ENCODE measurements at regions not wholly inside any gene's neighbourhood (a gene's known extent, or its start where the extent isn't known, plus 50 kb on each side); places are given as distances from the start of the nearest gene placed in this dataset.
"Not testable (repeated sequence)": the region's sequence is repeated elsewhere in the genome, so short reads cannot be mapped to it uniquely, and the experiment has no call there.

GRCh38 chr4:187666697-187667494 is 328.7 kb upstream of the ZFP42 start:
- H3K4me3 ChIP-seq (ENCODE audit: low read depth, low read length) = no peak overlapping the region
- peak; percentile 29 for TF ChIP-seq CTCF (IDR thresholded peaks at IDR 0.05; ENCODE audit: control insufficient read depth, extremely low read depth, insufficient read depth)
- no peak for DNase-seq (ENCODE audit: low read depth)

GRCh38 chr4:187668526-187669082 is 327.0 kb upstream of the ZFP42 start:
- no peak overlapping the region for H3K4me3 ChIP-seq (ENCODE audit: low read depth, low read length)
- no peak for DNase-seq (ENCODE audit: low read depth)
- TF ChIP-seq CTCF (IDR thresholded peaks at IDR 0.05; ENCODE audit: control insufficient read depth, extremely low read depth, insufficient read depth) = no peak

GRCh38 chr4:187671521-187671920 is 324.1 kb upstream of the ZFP42 start:
- DNase-seq (ENCODE audit: low read depth); H3K4me3 ChIP-seq (ENCODE audit: low read depth, low read length): not testable (repeated sequence)
- TF ChIP-seq CTCF (IDR thresholded peaks at IDR 0.05; ENCODE audit: control insufficient read depth, extremely low read depth, insufficient read depth) = 0 out of 2 replicates have a peak, but pooled peaks have one; percentile 2

- DNase-seq (ENCODE audit: low read depth) = not testable (repeated sequence)
Measured at GRCh38 chr4:187671958-187672357, 323.6 kb upstream of the ZFP42 start.

GRCh38 chr4:187672526-187672925 is 323.0 kb upstream of the ZFP42 start:
- H3K4me3 ChIP-seq (ENCODE audit: low read depth, low read length); DNase-seq (ENCODE audit: low read depth): not testable (repeated sequence)

More at GRCh38 chr4:187671958-187672357, 323.6 kb upstream of the ZFP42 start:
- not testable (repeated sequence) for H3K4me3 ChIP-seq (ENCODE audit: low read depth, low read length)

GRCh38 chr4:187679450-187679849 is 316.1 kb upstream of the ZFP42 start:
- DNase-seq (ENCODE audit: low read depth) = no peak
- no peak for TF ChIP-seq CTCF (IDR thresholded peaks at IDR 0.05; ENCODE audit: control insufficient read depth, extremely low read depth, insufficient read depth)
- H3K4me3 ChIP-seq (ENCODE audit: low read depth, low read length) = no peak overlapping the region

- no peak for DNase-seq (ENCODE audit: low read depth)
- TF ChIP-seq CTCF (IDR thresholded peaks at IDR 0.05; ENCODE audit: control insufficient read depth, extremely low read depth, insufficient read depth) = no peak
Measured at GRCh38 chr4:187685247-187685646, 310.3 kb upstream of the ZFP42 start.

GRCh38 chr4:187687697-187688096 is 307.9 kb upstream of the ZFP42 start:
- DNase-seq (ENCODE audit: low read depth) = no peak
- no peak for TF ChIP-seq CTCF (IDR thresholded peaks at IDR 0.05; ENCODE audit: control insufficient read depth, extremely low read depth, insufficient read depth)
- H3K4me3 ChIP-seq (ENCODE audit: low read depth, low read length) = no peak overlapping the region

More at GRCh38 chr4:187685247-187685646, 310.3 kb upstream of the ZFP42 start:
- H3K4me3 ChIP-seq (ENCODE audit: low read depth, low read length) = no peak overlapping the region
